CD14-positive monocyte (primary cell): ENCODE measurements at regions not wholly inside any gene's neighbourhood (a gene's known extent, or its start where the extent isn't known, plus 50 kb on each side); places are given as distances from the start of the nearest gene placed in this dataset.

Source experiments
- DNase-seq, 3 donors: peaks; one replicate each; pipeline ENCODE4 v3.0.0-alpha.2; 2011 to 2022
- H2AFZ ChIP-seq: 2 replicates; pipeline ENCODE4 v1.6.0; 2012; ENCODE audit warnings: mild to moderate bottlenecking, low read depth, low read length, inconsistent platforms; ENCODE audit not compliant: insufficient read depth, poor library complexity, severe bottlenecking
- H3K27ac ChIP-seq, 2 donors: 1 replicate in 1 of 2; 2 replicates in 1 of 2; pipeline ENCODE4 v1.5.1; 2012 to 2013; ENCODE audit warnings: low read length in 2 of 2, control low read depth in 1 of 2, inconsistent platforms in 1 of 2, low read depth in 1 of 2, mild to moderate bottlenecking in 1 of 2
- H3K27me3 ChIP-seq, 2 donors: one replicate each; pipeline versions ENCODE4 v1.6.0 to v1.6.1; 2011 to 2013; ENCODE audit warnings: low read length in 2 of 2; ENCODE audit not compliant: control insufficient read depth in 2 of 2, insufficient read depth in 2 of 2
- H3K36me3 ChIP-seq, 2 donors: replicated peaks in 1 of 2; 1 replicate in 1 of 2; 2 replicates in 1 of 2; pipeline versions ENCODE4 v1.5.1 to v1.6.1; 2012 to 2013; ENCODE audit warnings: low read length in 2 of 2, control low read depth in 1 of 2, inconsistent platforms in 1 of 2, mild to moderate bottlenecking in 1 of 2; ENCODE audit not compliant: insufficient read depth in 2 of 2, control insufficient read depth in 1 of 2
- H3K4me1 ChIP-seq, 2 donors: 1 replicate in 1 of 2; 2 replicates in 1 of 2; pipeline versions ENCODE4 v1.5.1 to v1.6.1; 2012 to 2013; ENCODE audit warnings: low read length in 2 of 2, control low read depth in 1 of 2, inconsistent platforms in 1 of 2, mild to moderate bottlenecking in 1 of 2, moderate library complexity in 1 of 2; ENCODE audit not compliant: insufficient read depth in 2 of 2, control insufficient read depth in 1 of 2
- H3K4me2 ChIP-seq: replicated peaks from 2 replicates; pipeline ENCODE3; 2012; ENCODE audit warnings: low read length, moderate library complexity, mild to moderate bottlenecking; ENCODE audit not compliant: poor library complexity, severe bottlenecking; ENCODE audit errors: extremely low read depth
- H3K4me3 ChIP-seq, 3 experiments: fragments of 200-600 bp in 1 of 3; sonication (generic) in 1 of 3; replicated peaks in 1 of 3; 1 replicate in 2 of 3; 2 replicates in 1 of 3; pipeline ENCODE4 v1.5.1; 2011 to 2013; ENCODE audit warnings: low read length in 3 of 3, mild to moderate bottlenecking in 3 of 3, control low read depth in 2 of 3, low read depth in 2 of 3, inconsistent platforms in 1 of 3, moderate library complexity in 1 of 3
- H3K79me2 ChIP-seq: 2 replicates; pipeline ENCODE4 v1.6.0; 2012; ENCODE audit warnings: mild to moderate bottlenecking, control low read depth, inconsistent platforms, low read length, moderate library complexity; ENCODE audit not compliant: insufficient read depth
- H3K9ac ChIP-seq: 2 replicates; pipeline ENCODE4 v1.6.0; 2017; ENCODE audit warnings: low read length, mild to moderate bottlenecking; ENCODE audit not compliant: insufficient read depth, poor library complexity, severe bottlenecking
- H3K9me3 ChIP-seq, 2 donors: replicated peaks in 1 of 2; 1 replicate in 1 of 2; 2 replicates in 1 of 2; pipeline versions ENCODE4 v1.5.1 to v1.6.1; 2012 to 2013; ENCODE audit warnings: low read length in 2 of 2, control low read depth in 1 of 2; ENCODE audit not compliant: control insufficient read depth in 1 of 2, insufficient read depth in 1 of 2
- H4K20me1 ChIP-seq: 2 replicates; pipeline ENCODE4 v1.6.0; 2012; ENCODE audit warnings: mild to moderate bottlenecking, low read length, control low read depth, moderate library complexity; ENCODE audit not compliant: insufficient read depth
- H3K27ac Mint-ChIP-seq, 7 donors: one replicate each; pipeline ENCODE4 v1.8.0; 2020; ENCODE audit warnings: mild to moderate bottlenecking in 7 of 7, mixed read lengths in 7 of 7, moderate library complexity in 6 of 7, inconsistent platforms in 2 of 7
- H3K27me3 Mint-ChIP-seq, 3 donors: one replicate each; pipeline ENCODE4 v1.8.0; 2021 to 2022; ENCODE audit warnings: low read depth in 3 of 3, mild to moderate bottlenecking in 3 of 3, mixed read lengths in 3 of 3, moderate library complexity in 3 of 3, inconsistent platforms in 1 of 3
- H3K36me3 Mint-ChIP-seq, 2 donors: one replicate each; pipeline ENCODE4 v1.8.0; 2020; ENCODE audit warnings: mixed read lengths in 2 of 2, inconsistent platforms in 1 of 2, mild to moderate bottlenecking in 1 of 2
- H3K4me1 Mint-ChIP-seq: one replicate; pipeline ENCODE4 v1.8.0; 2020; ENCODE audit warnings: mild to moderate bottlenecking, mixed read lengths
- H3K4me3 Mint-ChIP-seq, 2 donors: one replicate each; pipeline ENCODE4 v1.8.0; 2020; ENCODE audit warnings: mild to moderate bottlenecking in 2 of 2, mixed read lengths in 2 of 2, moderate library complexity in 1 of 2
- H3K9me3 Mint-ChIP-seq, 7 donors: one replicate each; pipeline ENCODE4 v1.8.0; 2020 to 2022; ENCODE audit warnings: mixed read lengths in 7 of 7, mild to moderate bottlenecking in 6 of 7, moderate library complexity in 6 of 7, inconsistent platforms in 2 of 7
- WGBS: methylation state at CpG from one replicate; pipeline ENCODE4 v1.1.5; 2013; ENCODE audit warnings: missing lambda C conversion rate; ENCODE audit not compliant: insufficient coverage; 5-methylcytosine and 5-hydroxymethylcytosine counted together
- intact Hi-C, 2 donors: fragments of 100-400 bp; cut with micrococcal nuclease; formaldehyde crosslinking; loops; one replicate each; pipeline versions ENCODE4 v1.15.0 to v1.15.1; 2023
- TF ChIP-seq, protein P1 (sequence below): fragments of 200-600 bp; IDR thresholded peaks from one replicate; pipeline ENCODE4 v1.8.0; 2022; ENCODE audit warnings: antibody characterized with exemption, mild to moderate bottlenecking

DNA sequence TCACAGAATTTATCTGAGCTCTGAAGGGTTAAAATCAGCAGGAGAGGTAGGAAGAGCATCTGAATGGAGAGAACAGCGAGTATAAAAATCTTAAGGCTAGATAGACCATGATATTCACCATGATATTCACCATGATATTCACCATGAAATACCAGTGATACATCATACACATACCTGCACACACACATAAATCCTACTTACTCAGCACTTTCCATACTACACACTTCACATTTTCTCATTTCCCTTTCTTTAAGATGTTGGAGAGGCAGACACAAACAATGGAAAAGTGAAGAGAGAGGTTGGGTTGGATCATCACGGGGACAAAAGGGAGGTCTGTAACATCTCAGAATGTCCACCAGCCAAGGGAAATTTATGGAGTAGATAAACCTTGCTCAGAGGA is 66.4 kb upstream of the ATP10B start:
- Histone ChIP-seq H3K9ac (no peak overlapping the region), H2AFZ (no peak overlapping the region), H4K20me1 (no peaks in the 10 kb centered on the region), H3K27ac (no peak overlapping the region), H3K79me2 (no peaks in the 10 kb centered on the region), H3K36me3 (no peaks in the 10 kb centered on the region), H3K4me2 (no peak overlapping the region), H3K9me3 (no peaks in the 10 kb centered on the region), H3K4me3 (no peak overlapping the region), H3K4me1 (no peaks in the 10 kb centered on the region), H3K27me3 (no peaks in the 10 kb centered on the region)
- Mint-ChIP-seq H3K27ac (no peak overlapping the region), H3K4me3 (no peak overlapping the region), H3K36me3 (no peaks in the 10 kb centered on the region), H3K9me3 (peaks cover 0 to 8% (median 4%) of the 10 kb centered on the region in 7 donors), H3K4me1 (no peaks in the 10 kb centered on the region), H3K27me3 (peaks cover 0 to 6% (median 0%) of the 10 kb centered on the region in 3 donors)
- DNase-seq = no peak
- intact Hi-C loops = no loop called here
- TF ChIP-seq, protein P1, sequence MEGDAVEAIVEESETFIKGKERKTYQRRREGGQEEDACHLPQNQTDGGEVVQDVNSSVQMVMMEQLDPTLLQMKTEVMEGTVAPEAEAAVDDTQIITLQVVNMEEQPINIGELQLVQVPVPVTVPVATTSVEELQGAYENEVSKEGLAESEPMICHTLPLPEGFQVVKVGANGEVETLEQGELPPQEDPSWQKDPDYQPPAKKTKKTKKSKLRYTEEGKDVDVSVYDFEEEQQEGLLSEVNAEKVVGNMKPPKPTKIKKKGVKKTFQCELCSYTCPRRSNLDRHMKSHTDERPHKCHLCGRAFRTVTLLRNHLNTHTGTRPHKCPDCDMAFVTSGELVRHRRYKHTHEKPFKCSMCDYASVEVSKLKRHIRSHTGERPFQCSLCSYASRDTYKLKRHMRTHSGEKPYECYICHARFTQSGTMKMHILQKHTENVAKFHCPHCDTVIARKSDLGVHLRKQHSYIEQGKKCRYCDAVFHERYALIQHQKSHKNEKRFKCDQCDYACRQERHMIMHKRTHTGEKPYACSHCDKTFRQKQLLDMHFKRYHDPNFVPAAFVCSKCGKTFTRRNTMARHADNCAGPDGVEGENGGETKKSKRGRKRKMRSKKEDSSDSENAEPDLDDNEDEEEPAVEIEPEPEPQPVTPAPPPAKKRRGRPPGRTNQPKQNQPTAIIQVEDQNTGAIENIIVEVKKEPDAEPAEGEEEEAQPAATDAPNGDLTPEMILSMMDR = no peak
- 90% methylated on average over 1 of the region's 2 CpGs for WGBS

DNA sequence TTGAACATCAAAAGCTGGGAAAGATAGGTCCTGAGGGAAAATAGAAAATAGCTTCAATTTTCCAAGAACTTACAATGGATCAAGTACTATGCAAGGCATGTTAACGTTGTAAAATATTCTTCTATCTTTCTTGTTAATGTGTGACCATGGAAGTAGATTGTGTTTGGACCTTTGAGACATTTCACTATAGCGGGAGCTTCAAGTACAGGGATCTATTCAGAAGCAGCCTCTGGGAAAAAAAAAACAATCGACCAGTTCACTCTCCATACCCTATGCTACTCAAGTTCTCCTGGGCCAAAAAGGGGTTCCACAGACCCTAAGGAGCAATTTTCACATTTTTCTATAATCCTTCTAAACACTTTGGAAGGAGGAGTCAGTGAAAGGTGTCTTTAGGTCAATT is 54.1 kb upstream of the ATP10B start:
- Mint-ChIP-seq H3K36me3 (no peaks in the 10 kb centered on the region), H3K27me3 (peaks cover 2 to 4% (median 3%) of the 10 kb centered on the region in 3 donors), H3K9me3 (peaks cover 0 to 3% (median 0%) of the 10 kb centered on the region in 7 donors), H3K27ac (no peak overlapping the region), H3K4me1 (no peaks in the 10 kb centered on the region), H3K4me3 (no peak overlapping the region)
- no CpG with 5 or more reads among the region's 3 CpGs for WGBS
- intact Hi-C loops = no loop called here
- Histone ChIP-seq H3K4me2 (no peak overlapping the region), H2AFZ (no peak overlapping the region), H3K27me3 (peaks cover 0 to 2% of the 10 kb centered on the region in 2 donors), H4K20me1 (no peaks in the 10 kb centered on the region), H3K9me3 (no peaks in the 10 kb centered on the region), H3K4me3 (no peak overlapping the region), H3K4me1 (no peaks in the 10 kb centered on the region), H3K9ac (no peak overlapping the region), H3K27ac (no peak overlapping the region), H3K36me3 (no peaks in the 10 kb centered on the region), H3K79me2 (no peaks in the 10 kb centered on the region)
- no peak for DNase-seq
- TF ChIP-seq, protein P1 = no peak
